ENCODE measurements at regions not wholly inside any gene's neighbourhood (a gene's known extent, or its start where the extent isn't known, plus 50 kb on each side); places are given as distances from the start of the nearest gene placed in this dataset.
A peak's percentile ranks its signal among the peaks of the same experiment; 100 is the strongest.

- Histone ChIP-seq H2BK15ac (ENCODE audit: low read depth, poor library complexity, severe bottlenecking) (no peak overlapping the region), H3K9me3 (ENCODE audit: control insufficient read depth, low read length) (no peaks in the 10 kb centered on the region), H2BK5ac (ENCODE audit: low read depth, low read length, poor library complexity, severe bottlenecking) (no peak overlapping the region), H4K91ac (ENCODE audit: low read length) (no peak overlapping the region), H2BK12ac (ENCODE audit: low read length in 2 of 2) (peak overlapping the region; percentile 38 to 46), H2BK120ac (ENCODE audit: low read depth, low read length) (no peak overlapping the region), H4K8ac (ENCODE audit: low read length) (peak overlapping the region; percentile 70), H3K36me3 (ENCODE audit: control insufficient read depth in 1 of 2, insufficient read depth in 2 of 2, low read depth in 1 of 2, low read length in 2 of 2) (no peaks in the 10 kb centered on the region), H2AK5ac (ENCODE audit: low read length, severe bottlenecking) (no peak overlapping the region), H3K23ac (ENCODE audit: low read length in 2 of 2) (no peak overlapping the region), H3K27ac (ENCODE audit: low read length, poor library complexity, severe bottlenecking) (no peak overlapping the region), H3K27me3 (ENCODE audit: control insufficient read depth in 1 of 2, insufficient read depth in 1 of 2, low read length in 2 of 2) (no peaks in the 10 kb centered on the region), H3K4ac (ENCODE audit: low read depth in 1 of 2, low read length in 2 of 2) (peak overlapping the region in 1 of 2 experiments; percentile 32), H3K4me2 (ENCODE audit: low read length, poor library complexity, severe bottlenecking) (no peak overlapping the region), H2AFZ (ENCODE audit: low read depth, low read length) (no peak overlapping the region), H3K4me1 (ENCODE audit: control insufficient read depth, insufficient read depth, low read depth, low read length) (no peaks in the 10 kb centered on the region), H3K14ac (ENCODE audit: low read length in 2 of 2) (no peak overlapping the region), H3K79me1 (replicated peaks; ENCODE audit: low read length, poor library complexity, severe bottlenecking) (no peaks in the 10 kb centered on the region), H3K18ac (ENCODE audit: low read depth in 1 of 2, low read length in 2 of 2) (peak overlapping the region in 1 of 2 experiments; percentile 64), H3K4me3 (ENCODE audit: insufficient read depth in 1 of 2, low read depth in 1 of 2, low read length in 2 of 2) (no peak overlapping the region), H3K9ac (ENCODE audit: low read length) (no peak overlapping the region)
- 76% methylated on average over 3 of the region's 4 CpGs for WGBS
- DNase-seq = no peak
Observed at GRCh38 chr5:153884612-153884957, 154.1 kb downstream of the FAM114A2 start.

GRCh38 chr5:153883854-153884611 lies 154.7 kb downstream of the FAM114A2 start:
- no peaks in the 10 kb centered on the region for H3K9me3 ChIP-seq (ENCODE audit: control insufficient read depth, low read length)
- peak overlapping the region; percentile 38 to 46 for H2BK12ac ChIP-seq (ENCODE audit: low read length in 2 of 2)
- H2AK5ac ChIP-seq (ENCODE audit: low read length, severe bottlenecking) = no peak overlapping the region
- no peak overlapping the region for H2BK120ac ChIP-seq (ENCODE audit: low read depth, low read length)
- no peak overlapping the region for H3K9ac ChIP-seq (ENCODE audit: low read length)
- H2BK5ac ChIP-seq (ENCODE audit: low read depth, low read length, poor library complexity, severe bottlenecking) = no peak overlapping the region
- no peaks in the 10 kb centered on the region for H3K36me3 ChIP-seq (ENCODE audit: control insufficient read depth in 1 of 2, insufficient read depth in 2 of 2, low read depth in 1 of 2, low read length in 2 of 2)
- no peak overlapping the region for H3K23ac ChIP-seq (ENCODE audit: low read length in 2 of 2)
- no peak overlapping the region for H3K27ac ChIP-seq (ENCODE audit: low read length, poor library complexity, severe bottlenecking)
- no peak overlapping the region for H3K4me3 ChIP-seq (ENCODE audit: insufficient read depth in 1 of 2, low read depth in 1 of 2, low read length in 2 of 2)
- no peaks in the 10 kb centered on the region for H3K4me1 ChIP-seq (ENCODE audit: control insufficient read depth, insufficient read depth, low read depth, low read length)
- H3K14ac ChIP-seq (ENCODE audit: low read length in 2 of 2) = no peak overlapping the region
- no peaks in the 10 kb centered on the region for H3K79me1 ChIP-seq (replicated peaks; ENCODE audit: low read length, poor library complexity, severe bottlenecking)
- no peak overlapping the region for H2AFZ ChIP-seq (ENCODE audit: low read depth, low read length)
- H3K18ac ChIP-seq (ENCODE audit: low read depth in 1 of 2, low read length in 2 of 2) = peak overlapping the region in 1 of 2 experiments; percentile 64
- H3K4me2 ChIP-seq (ENCODE audit: low read length, poor library complexity, severe bottlenecking) = no peak overlapping the region
- H4K8ac ChIP-seq (ENCODE audit: low read length) = no peak overlapping the region
- H4K91ac ChIP-seq (ENCODE audit: low read length) = no peak overlapping the region
- peak; percentile 95 for DNase-seq
- WGBS = 6% methylated on average over 6 of the region's 6 CpGs
- H3K27me3 ChIP-seq (ENCODE audit: control insufficient read depth in 1 of 2, insufficient read depth in 1 of 2, low read length in 2 of 2) = no peaks in the 10 kb centered on the region
- H3K4ac ChIP-seq (ENCODE audit: low read depth in 1 of 2, low read length in 2 of 2) = peak overlapping the region in 1 of 2 experiments; percentile 32
- no peak overlapping the region for H2BK15ac ChIP-seq (ENCODE audit: low read depth, poor library complexity, severe bottlenecking)

GRCh38 chr5:153881687-153882086 lies 157.0 kb downstream of the FAM114A2 start:
- no peaks in the 10 kb centered on the region for H3K79me1 ChIP-seq (replicated peaks; ENCODE audit: low read length, poor library complexity, severe bottlenecking)
- H4K8ac ChIP-seq (ENCODE audit: low read length) = no peak overlapping the region

GRCh38 chr5:153880106-153880505 lies 158.6 kb downstream of the FAM114A2 start:
- Histone ChIP-seq H3K79me1 (replicated peaks; ENCODE audit: low read length, poor library complexity, severe bottlenecking) (no peaks in the 10 kb centered on the region), H2BK120ac (ENCODE audit: low read depth, low read length) (no peak overlapping the region), H4K91ac (ENCODE audit: low read length) (no peak overlapping the region), H2BK12ac (ENCODE audit: low read length in 2 of 2) (no peak overlapping the region), H3K4me2 (ENCODE audit: low read length, poor library complexity, severe bottlenecking) (no peak overlapping the region), H3K9ac (ENCODE audit: low read length) (no peak overlapping the region), H3K27ac (ENCODE audit: low read length, poor library complexity, severe bottlenecking) (no peak overlapping the region), H3K4me1 (ENCODE audit: control insufficient read depth, insufficient read depth, low read depth, low read length) (no peaks in the 10 kb centered on the region), H3K4ac (ENCODE audit: low read depth in 1 of 2, low read length in 2 of 2) (no peak overlapping the region), H2AK5ac (ENCODE audit: low read length, severe bottlenecking) (no peak overlapping the region), H3K23ac (ENCODE audit: low read length in 2 of 2) (no peak overlapping the region), H3K36me3 (ENCODE audit: control insufficient read depth in 1 of 2, insufficient read depth in 2 of 2, low read depth in 1 of 2, low read length in 2 of 2) (no peaks in the 10 kb centered on the region), H3K4me3 (ENCODE audit: insufficient read depth in 1 of 2, low read depth in 1 of 2, low read length in 2 of 2) (no peak overlapping the region), H3K9me3 (ENCODE audit: control insufficient read depth, low read length) (no peaks in the 10 kb centered on the region), H3K14ac (ENCODE audit: low read length in 2 of 2) (no peak overlapping the region), H3K18ac (ENCODE audit: low read depth in 1 of 2, low read length in 2 of 2) (no peak overlapping the region), H2AFZ (ENCODE audit: low read depth, low read length) (no peak overlapping the region), H4K8ac (ENCODE audit: low read length) (no peak overlapping the region), H3K27me3 (ENCODE audit: control insufficient read depth in 1 of 2, insufficient read depth in 1 of 2, low read length in 2 of 2) (no peaks in the 10 kb centered on the region), H2BK15ac (ENCODE audit: low read depth, poor library complexity, severe bottlenecking) (no peak overlapping the region), H2BK5ac (ENCODE audit: low read depth, low read length, poor library complexity, severe bottlenecking) (no peak overlapping the region)
- 41% methylated on average over 1 of the region's 1 CpG for WGBS
- DNase-seq = no peak

More at GRCh38 chr5:153881687-153882086, 157.0 kb downstream of the FAM114A2 start:
- no peak overlapping the region for H3K4me2 ChIP-seq (ENCODE audit: low read length, poor library complexity, severe bottlenecking)
- H3K9me3 ChIP-seq (ENCODE audit: control insufficient read depth, low read length) = no peaks in the 10 kb centered on the region
- no peaks in the 10 kb centered on the region for H3K27me3 ChIP-seq (ENCODE audit: control insufficient read depth in 1 of 2, insufficient read depth in 1 of 2, low read length in 2 of 2)
- no peak overlapping the region for H2BK120ac ChIP-seq (ENCODE audit: low read depth, low read length)
- no peak overlapping the region for H3K4ac ChIP-seq (ENCODE audit: low read depth in 1 of 2, low read length in 2 of 2)
- H3K4me1 ChIP-seq (ENCODE audit: control insufficient read depth, insufficient read depth, low read depth, low read length) = no peaks in the 10 kb centered on the region
- no peak overlapping the region for H4K91ac ChIP-seq (ENCODE audit: low read length)
- H2BK12ac ChIP-seq (ENCODE audit: low read length in 2 of 2) = no peak overlapping the region
- H2BK15ac ChIP-seq (ENCODE audit: low read depth, poor library complexity, severe bottlenecking) = no peak overlapping the region
- no peak overlapping the region for H3K27ac ChIP-seq (ENCODE audit: low read length, poor library complexity, severe bottlenecking)
- DNase-seq = no peak
- H3K4me3 ChIP-seq (ENCODE audit: insufficient read depth in 1 of 2, low read depth in 1 of 2, low read length in 2 of 2) = no peak overlapping the region
- H3K9ac ChIP-seq (ENCODE audit: low read length) = no peak overlapping the region
- H3K18ac ChIP-seq (ENCODE audit: low read depth in 1 of 2, low read length in 2 of 2) = no peak overlapping the region
- H2AK5ac ChIP-seq (ENCODE audit: low read length, severe bottlenecking) = no peak overlapping the region
- H3K14ac ChIP-seq (ENCODE audit: low read length in 2 of 2) = no peak overlapping the region
- no peaks in the 10 kb centered on the region for H3K36me3 ChIP-seq (ENCODE audit: control insufficient read depth in 1 of 2, insufficient read depth in 2 of 2, low read depth in 1 of 2, low read length in 2 of 2)
- no peak overlapping the region for H3K23ac ChIP-seq (ENCODE audit: low read length in 2 of 2)
- no peak overlapping the region for H2BK5ac ChIP-seq (ENCODE audit: low read depth, low read length, poor library complexity, severe bottlenecking)
- WGBS = no CpG with 5 or more reads among the region's 1 CpG
- H2AFZ ChIP-seq (ENCODE audit: low read depth, low read length) = no peak overlapping the region

Data from mesenchymal stem cell (in vitro differentiated cells and primary cell).